GM12878 (cell line): ENCODE measurements at regions not wholly inside any gene's neighbourhood (a gene's known extent, or its start where the extent isn't known, plus 50 kb on each side); places are given as distances from the start of the nearest gene placed in this dataset.

ENCODE experiments used
- ETV6 ChIP-seq, 2 experiments: fragments of 450-650 bp in 1 of 2; IDR thresholded peaks in 1 of 2; conservative IDR thresholded peaks in 1 of 2; 2 replicates each; pipeline ENCODE4 v1.6.1; 2014; ENCODE audit warnings: antibody characterized with exemption in 1 of 2, borderline replicate concordance in 1 of 2, low read depth in 1 of 2, mild to moderate bottlenecking in 1 of 2, moderate library complexity in 1 of 2
- EZH2 ChIP-seq: IDR thresholded peaks from 2 replicates; pipeline ENCODE4 v1.6.1; 2012; ENCODE audit warnings: low read depth, mild to moderate bottlenecking, control low read depth, inconsistent platforms, low read length, borderline replicate concordance; ENCODE audit not compliant: control insufficient read depth
- LARP7 ChIP-seq: fragments of 450-650 bp; IDR thresholded peaks from 2 replicates; pipeline ENCODE4 v1.6.1; 2017; ENCODE audit warnings: mild to moderate bottlenecking
- MTA3 ChIP-seq: IDR thresholded peaks from 2 replicates; pipeline ENCODE4 v1.6.1; 2012; ENCODE audit warnings: low read length, inconsistent platforms, borderline replicate concordance
- MYB ChIP-seq: fragments of 150-350 bp; IDR thresholded peaks from 2 replicates; pipeline ENCODE4 v1.6.1; 2014; ENCODE audit warnings: mild to moderate bottlenecking, low read depth, low read length, borderline replicate concordance
- NR2C2 ChIP-seq: IDR thresholded peaks from 2 replicates; pipeline ENCODE4 v1.6.1; 2011; ENCODE audit warnings: borderline replicate concordance, low read depth; ENCODE audit not compliant: control insufficient read depth, insufficient read length
- SIN3A ChIP-seq: IDR thresholded peaks from 2 replicates; pipeline ENCODE4 v1.6.1; 2012; ENCODE audit warnings: low read depth, low read length, improper control_type of control experiment
- SP1 ChIP-seq: IDR thresholded peaks from one replicate; pipeline ENCODE4 v1.6.1; 2011; ENCODE audit warnings: low read depth, low read length
- YBX1 ChIP-seq: fragments of 450-650 bp; IDR thresholded peaks from 2 replicates; pipeline ENCODE4 v1.6.1; 2016; ENCODE audit warnings: antibody characterized with exemption
- TF ChIP-seq, protein P1 (sequence below): fragments of 150-350 bp; IDR thresholded peaks from 2 replicates; pipeline ENCODE4 v1.6.1; 2016; ENCODE audit warnings: low read depth, low read length
- TF ChIP-seq, protein P2 (sequence below), 3 experiments: IDR thresholded peaks in 2 of 3; conservative IDR thresholded peaks in 1 of 3; 2 replicates each; pipeline ENCODE4 v1.5.1; 2011; ENCODE audit warnings: low read depth in 3 of 3, low read length in 3 of 3, mild to moderate bottlenecking in 3 of 3, control low read depth in 2 of 3, moderate library complexity in 2 of 3, inconsistent platforms in 1 of 3, mixed read lengths in 1 of 3; ENCODE audit not compliant: control insufficient read depth in 2 of 3, insufficient read depth in 1 of 3; ENCODE audit errors: extremely low read depth in 1 of 3
- TF ChIP-seq, protein P3 (sequence below): fragments of 450-650 bp; IDR thresholded peaks from 2 replicates; pipeline ENCODE4 v1.6.1; 2017; ENCODE audit warnings: mild to moderate bottlenecking
- TF ChIP-seq, protein P4 (sequence below): IDR thresholded peaks from 2 replicates; pipeline ENCODE4 v1.6.1; 2011; ENCODE audit warnings: low read depth, low read length, improper control_type of control experiment, borderline replicate concordance

DNA sequence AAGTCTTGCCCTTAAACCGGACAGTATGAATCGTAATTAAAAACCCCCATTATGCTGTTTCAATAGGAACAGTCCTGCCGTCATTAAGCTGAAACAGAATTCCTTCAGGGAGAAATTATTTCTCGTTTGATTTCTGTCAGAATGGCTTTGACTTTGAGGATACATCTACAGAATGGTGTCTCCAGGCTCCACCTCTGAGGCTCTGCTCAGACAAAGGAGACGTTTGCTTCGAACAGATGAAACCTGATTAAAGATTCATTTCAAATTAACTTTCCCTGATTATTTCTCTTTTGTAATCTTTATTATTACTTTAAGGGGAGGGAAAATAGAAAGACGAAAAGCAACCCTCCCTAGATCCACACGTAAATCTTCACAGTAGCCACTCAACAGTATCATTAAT lies 106.9 kb downstream of the TMEM114 start (continued):
- TF ChIP-seq, protein P1, sequence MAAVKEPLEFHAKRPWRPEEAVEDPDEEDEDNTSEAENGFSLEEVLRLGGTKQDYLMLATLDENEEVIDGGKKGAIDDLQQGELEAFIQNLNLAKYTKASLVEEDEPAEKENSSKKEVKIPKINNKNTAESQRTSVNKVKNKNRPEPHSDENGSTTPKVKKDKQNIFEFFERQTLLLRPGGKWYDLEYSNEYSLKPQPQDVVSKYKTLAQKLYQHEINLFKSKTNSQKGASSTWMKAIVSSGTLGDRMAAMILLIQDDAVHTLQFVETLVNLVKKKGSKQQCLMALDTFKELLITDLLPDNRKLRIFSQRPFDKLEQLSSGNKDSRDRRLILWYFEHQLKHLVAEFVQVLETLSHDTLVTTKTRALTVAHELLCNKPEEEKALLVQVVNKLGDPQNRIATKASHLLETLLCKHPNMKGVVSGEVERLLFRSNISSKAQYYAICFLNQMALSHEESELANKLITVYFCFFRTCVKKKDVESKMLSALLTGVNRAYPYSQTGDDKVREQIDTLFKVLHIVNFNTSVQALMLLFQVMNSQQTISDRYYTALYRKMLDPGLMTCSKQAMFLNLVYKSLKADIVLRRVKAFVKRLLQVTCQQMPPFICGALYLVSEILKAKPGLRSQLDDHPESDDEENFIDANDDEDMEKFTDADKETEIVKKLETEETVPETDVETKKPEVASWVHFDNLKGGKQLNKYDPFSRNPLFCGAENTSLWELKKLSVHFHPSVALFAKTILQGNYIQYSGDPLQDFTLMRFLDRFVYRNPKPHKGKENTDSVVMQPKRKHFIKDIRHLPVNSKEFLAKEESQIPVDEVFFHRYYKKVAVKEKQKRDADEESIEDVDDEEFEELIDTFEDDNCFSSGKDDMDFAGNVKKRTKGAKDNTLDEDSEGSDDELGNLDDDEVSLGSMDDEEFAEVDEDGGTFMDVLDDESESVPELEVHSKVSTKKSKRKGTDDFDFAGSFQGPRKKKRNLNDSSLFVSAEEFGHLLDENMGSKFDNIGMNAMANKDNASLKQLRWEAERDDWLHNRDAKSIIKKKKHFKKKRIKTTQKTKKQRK: no peak
- TF ChIP-seq SP1 (no peak), EZH2 (no peak), MYB (no peak), LARP7 (no peak), ETV6 (conservative IDR thresholded peaks at IDR 0.05 in 1 of 2, IDR thresholded peaks at IDR 0.05 in 1 of 2; ENCODE audit: borderline replicate concordance in 1 of 2, low read depth in 1 of 2) (no peak), SIN3A (no peak), YBX1 (no peak), MTA3 (no peak), NR2C2 (no peak)
- TF ChIP-seq, protein P2, sequence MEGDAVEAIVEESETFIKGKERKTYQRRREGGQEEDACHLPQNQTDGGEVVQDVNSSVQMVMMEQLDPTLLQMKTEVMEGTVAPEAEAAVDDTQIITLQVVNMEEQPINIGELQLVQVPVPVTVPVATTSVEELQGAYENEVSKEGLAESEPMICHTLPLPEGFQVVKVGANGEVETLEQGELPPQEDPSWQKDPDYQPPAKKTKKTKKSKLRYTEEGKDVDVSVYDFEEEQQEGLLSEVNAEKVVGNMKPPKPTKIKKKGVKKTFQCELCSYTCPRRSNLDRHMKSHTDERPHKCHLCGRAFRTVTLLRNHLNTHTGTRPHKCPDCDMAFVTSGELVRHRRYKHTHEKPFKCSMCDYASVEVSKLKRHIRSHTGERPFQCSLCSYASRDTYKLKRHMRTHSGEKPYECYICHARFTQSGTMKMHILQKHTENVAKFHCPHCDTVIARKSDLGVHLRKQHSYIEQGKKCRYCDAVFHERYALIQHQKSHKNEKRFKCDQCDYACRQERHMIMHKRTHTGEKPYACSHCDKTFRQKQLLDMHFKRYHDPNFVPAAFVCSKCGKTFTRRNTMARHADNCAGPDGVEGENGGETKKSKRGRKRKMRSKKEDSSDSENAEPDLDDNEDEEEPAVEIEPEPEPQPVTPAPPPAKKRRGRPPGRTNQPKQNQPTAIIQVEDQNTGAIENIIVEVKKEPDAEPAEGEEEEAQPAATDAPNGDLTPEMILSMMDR (IDR thresholded peaks at IDR 0.05 in 2 of 3, conservative IDR thresholded peaks at IDR 0.05 in 1 of 3; ENCODE audit: control insufficient read depth in 2 of 3, extremely low read depth in 1 of 3, insufficient read depth in 1 of 3, low read depth in 3 of 3, low read length in 3 of 3): no peak
- TF ChIP-seq, protein P3, sequence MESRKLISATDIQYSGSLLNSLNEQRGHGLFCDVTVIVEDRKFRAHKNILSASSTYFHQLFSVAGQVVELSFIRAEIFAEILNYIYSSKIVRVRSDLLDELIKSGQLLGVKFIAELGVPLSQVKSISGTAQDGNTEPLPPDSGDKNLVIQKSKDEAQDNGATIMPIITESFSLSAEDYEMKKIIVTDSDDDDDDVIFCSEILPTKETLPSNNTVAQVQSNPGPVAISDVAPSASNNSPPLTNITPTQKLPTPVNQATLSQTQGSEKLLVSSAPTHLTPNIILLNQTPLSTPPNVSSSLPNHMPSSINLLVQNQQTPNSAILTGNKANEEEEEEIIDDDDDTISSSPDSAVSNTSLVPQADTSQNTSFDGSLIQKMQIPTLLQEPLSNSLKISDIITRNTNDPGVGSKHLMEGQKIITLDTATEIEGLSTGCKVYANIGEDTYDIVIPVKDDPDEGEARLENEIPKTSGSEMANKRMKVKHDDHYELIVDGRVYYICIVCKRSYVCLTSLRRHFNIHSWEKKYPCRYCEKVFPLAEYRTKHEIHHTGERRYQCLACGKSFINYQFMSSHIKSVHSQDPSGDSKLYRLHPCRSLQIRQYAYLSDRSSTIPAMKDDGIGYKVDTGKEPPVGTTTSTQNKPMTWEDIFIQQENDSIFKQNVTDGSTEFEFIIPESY: no peak
- TF ChIP-seq, protein P4, sequence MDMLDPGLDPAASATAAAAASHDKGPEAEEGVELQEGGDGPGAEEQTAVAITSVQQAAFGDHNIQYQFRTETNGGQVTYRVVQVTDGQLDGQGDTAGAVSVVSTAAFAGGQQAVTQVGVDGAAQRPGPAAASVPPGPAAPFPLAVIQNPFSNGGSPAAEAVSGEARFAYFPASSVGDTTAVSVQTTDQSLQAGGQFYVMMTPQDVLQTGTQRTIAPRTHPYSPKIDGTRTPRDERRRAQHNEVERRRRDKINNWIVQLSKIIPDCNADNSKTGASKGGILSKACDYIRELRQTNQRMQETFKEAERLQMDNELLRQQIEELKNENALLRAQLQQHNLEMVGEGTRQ: no peak
